ENCODE measurements at regions not wholly inside any gene's neighbourhood (a gene's known extent, or its start where the extent isn't known, plus 50 kb on each side); places are given as distances from the start of the nearest gene placed in this dataset.

DNA sequence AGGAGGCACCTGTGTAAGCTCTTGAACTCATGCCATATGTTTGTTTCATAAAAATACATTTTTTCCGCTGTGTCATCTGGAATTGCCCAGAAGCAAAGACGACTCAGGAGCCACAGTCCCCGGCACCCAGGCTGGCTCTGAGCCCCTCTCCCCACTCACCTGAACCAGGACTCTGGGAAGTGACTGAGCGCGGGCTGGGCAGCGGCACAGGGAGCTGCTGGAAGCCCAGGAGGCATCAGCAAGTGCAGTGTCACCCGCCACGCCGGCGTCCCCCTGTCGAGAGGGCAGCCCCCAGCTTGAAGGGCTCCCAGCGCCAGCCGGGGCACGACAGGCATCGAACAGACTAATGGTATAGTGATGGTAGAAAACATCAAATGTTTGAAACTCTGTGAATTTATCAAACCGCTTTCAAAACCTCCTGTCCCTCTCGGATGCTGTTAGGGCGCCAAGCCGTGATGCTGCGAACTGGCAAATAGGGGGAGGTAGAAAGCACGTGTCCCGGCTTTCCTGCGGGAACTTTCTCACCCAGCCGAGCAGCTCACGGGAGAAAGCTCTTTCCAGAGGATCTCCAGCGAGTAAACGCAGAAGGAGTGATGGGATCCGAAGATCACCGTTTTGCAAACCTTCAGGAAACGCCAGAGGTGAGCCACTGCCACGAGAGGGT lies 57.8 kb upstream of the COL18A1 start:
- H3K4me1 ChIP-seq (ENCODE audit: insufficient read depth, low read length), result no peaks in the 10 kb centered on the region
- Mint-ChIP-seq H3K27me3 (peaks cover 0 to 11% of the 10 kb centered on the region in 2 donors), H3K27ac (no peak overlapping the region), H3K4me1 (no peaks in the 10 kb centered on the region), H3K4me3 (no peak overlapping the region), H3K9me3 (no peaks in the 10 kb centered on the region), H3K36me3 (no peaks in the 10 kb centered on the region)
- POLR2A ChIA-PET (ENCODE audit: partially characterized antibody), result no interaction called here
- no peaks in the 10 kb centered on the region for H3K9me3 ChIP-seq (ENCODE audit: control insufficient read depth in 1 of 2, low read length in 2 of 2)
- intact Hi-C loops (cut with micrococcal nuclease), result no loop called here
- no peaks in the 10 kb centered on the region for H3K27me3 ChIP-seq (ENCODE audit: insufficient read depth, low read length)
- no peak overlapping the region for H3K4me3 ChIP-seq (ENCODE audit: low read length in 2 of 2)
- CTCF ChIA-PET (ENCODE audit: partially characterized antibody), result no interaction called here
- no peak overlapping the region for H3K27ac ChIP-seq (ENCODE audit: low read depth, low read length)
- DNase-seq, result no peak
- H3K36me3 ChIP-seq (ENCODE audit: insufficient read depth, low read length), result no peaks in the 10 kb centered on the region

DNA sequence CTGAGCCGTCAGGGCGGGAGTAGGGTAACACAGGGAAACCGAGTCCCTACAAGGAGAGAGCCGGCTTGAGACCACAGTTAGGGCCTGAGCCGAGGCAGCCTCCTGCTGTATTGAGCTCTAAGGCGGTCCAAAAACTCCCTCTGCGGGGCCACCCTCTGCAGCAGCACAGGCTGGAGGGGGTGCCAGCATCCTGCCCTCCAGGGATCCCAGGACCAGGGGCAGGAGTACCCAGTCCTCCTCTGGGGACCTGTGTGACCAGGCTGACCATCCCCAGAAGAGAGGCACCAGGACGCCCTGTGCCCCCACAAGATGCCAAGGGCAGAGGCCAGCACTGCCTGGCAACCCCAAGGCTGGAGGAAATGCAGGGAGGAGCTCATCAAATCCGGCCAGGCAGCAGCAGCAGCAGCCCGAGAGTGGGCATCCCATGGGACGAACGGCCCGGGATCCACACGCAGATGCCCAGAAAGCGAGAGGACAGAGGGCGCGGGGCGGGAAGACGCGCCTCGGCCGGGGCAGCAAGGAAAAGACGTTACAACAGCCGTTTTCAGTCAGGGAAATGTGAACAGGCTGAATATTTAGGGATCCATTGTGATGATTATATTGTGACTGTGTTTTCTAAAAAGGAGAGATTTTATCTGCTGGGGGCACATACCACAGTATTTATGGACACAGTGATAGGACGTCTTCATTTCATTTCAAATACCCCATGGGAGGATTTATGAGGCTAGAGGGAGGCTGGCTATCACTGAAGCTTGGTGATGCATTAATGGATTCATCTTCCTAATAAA lies 57.1 kb upstream of the COL18A1 start:
- Histone ChIP-seq H3K36me3 (ENCODE audit: insufficient read depth, low read length) (no peaks in the 10 kb centered on the region), H3K4me1 (ENCODE audit: insufficient read depth, low read length) (no peaks in the 10 kb centered on the region), H3K4me3 (ENCODE audit: low read length in 2 of 2) (no peak overlapping the region), H3K9me3 (ENCODE audit: control insufficient read depth in 1 of 2, low read length in 2 of 2) (no peaks in the 10 kb centered on the region), H3K27me3 (ENCODE audit: insufficient read depth, low read length) (no peaks in the 10 kb centered on the region), H3K27ac (ENCODE audit: low read depth, low read length) (no peak overlapping the region)
- H3K27me3 Mint-ChIP-seq, result peaks cover 0 to 11% of the 10 kb centered on the region in 2 donors
- ChIA-PET POLR2A (ENCODE audit: partially characterized antibody) (no interaction called here), CTCF (ENCODE audit: partially characterized antibody) (no interaction called here)
- H3K4me1 Mint-ChIP-seq, result no peaks in the 10 kb centered on the region
- no peak overlapping the region for H3K27ac Mint-ChIP-seq
- intact Hi-C loops (cut with micrococcal nuclease), result no loop called here
- no peaks in the 10 kb centered on the region for H3K36me3 Mint-ChIP-seq
- no peak overlapping the region for H3K4me3 Mint-ChIP-seq
- H3K9me3 Mint-ChIP-seq, result no peaks in the 10 kb centered on the region
- DNase-seq, result no peak

DNA sequence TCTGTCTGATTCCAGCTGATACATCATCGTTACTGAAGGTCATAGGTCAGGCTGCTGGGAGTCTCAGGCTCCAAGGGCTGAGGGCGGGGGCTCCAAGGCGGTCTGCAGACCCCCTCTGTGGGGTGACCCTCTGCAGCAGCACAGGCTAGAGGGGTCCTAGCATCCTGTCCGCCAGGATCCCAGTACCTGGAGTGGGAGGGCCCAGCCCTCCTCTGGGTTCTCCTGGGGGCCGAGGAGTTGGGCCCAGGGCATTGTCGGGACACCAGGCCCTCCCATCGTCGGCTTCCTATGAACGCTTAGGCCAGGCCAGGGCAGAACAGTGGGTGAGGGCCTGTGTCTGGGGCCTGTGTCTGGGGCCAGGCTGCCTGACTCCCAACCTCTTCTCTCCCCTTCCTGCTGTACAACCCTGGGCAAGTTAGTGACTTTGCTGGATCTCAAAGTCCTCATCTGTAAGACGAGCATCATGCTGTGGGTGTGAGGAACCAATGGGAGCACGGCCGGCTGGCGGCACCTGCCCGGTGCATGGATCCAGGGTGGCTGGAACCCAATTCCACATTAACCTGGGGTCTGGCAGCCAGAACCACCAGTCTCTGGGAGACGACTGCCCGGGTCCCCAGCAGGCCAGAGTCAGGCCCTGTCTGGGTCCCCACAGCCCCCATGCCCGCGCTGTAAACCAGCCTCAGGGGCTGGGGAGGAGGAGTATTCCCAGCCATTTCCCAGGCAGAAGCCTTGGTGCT lies 56.2 kb upstream of the COL18A1 start:
- H3K36me3 Mint-ChIP-seq, result no peaks in the 10 kb centered on the region

GRCh38 chr21:45350206-45350854 lies 54.6 kb upstream of the COL18A1 start:
- H3K27ac ChIP-seq (ENCODE audit: low read depth, low read length), result no peak overlapping the region
- H3K9me3 ChIP-seq (ENCODE audit: control insufficient read depth in 1 of 2, low read length in 2 of 2), result no peaks in the 10 kb centered on the region
- peaks cover 0 to 6% (median 0%) of the 10 kb centered on the region in 4 donors for H3K4me1 Mint-ChIP-seq
- H3K4me3 Mint-ChIP-seq, result peak overlapping the region in 1 of 8 donors; percentile 16
- no peaks in the 10 kb centered on the region for H3K4me1 ChIP-seq (ENCODE audit: insufficient read depth, low read length)
- no peaks in the 10 kb centered on the region for H3K9me3 Mint-ChIP-seq
- intact Hi-C loops (cut with micrococcal nuclease), result no loop called here
- no peaks in the 10 kb centered on the region for H3K36me3 ChIP-seq (ENCODE audit: insufficient read depth, low read length)
- H3K36me3 Mint-ChIP-seq, result no peaks in the 10 kb centered on the region
- no peaks in the 10 kb centered on the region for H3K27me3 ChIP-seq (ENCODE audit: insufficient read depth, low read length)
- ChIA-PET CTCF (ENCODE audit: partially characterized antibody) (no interaction called here), POLR2A (ENCODE audit: partially characterized antibody) (no interaction called here)
- H3K27ac Mint-ChIP-seq, result peak overlapping the region in 1 of 7 donors; percentile 78
- peaks cover 1 to 6% of the 10 kb centered on the region in 2 donors for H3K27me3 Mint-ChIP-seq
- H3K4me3 ChIP-seq (ENCODE audit: low read length in 2 of 2), result no peak overlapping the region
- no peak for DNase-seq

More for the DNA sequence above, 56.2 kb upstream of the COL18A1 start:
- Histone ChIP-seq H3K4me3 (ENCODE audit: low read length in 2 of 2) (no peak overlapping the region), H3K36me3 (ENCODE audit: insufficient read depth, low read length) (no peaks in the 10 kb centered on the region), H3K27ac (ENCODE audit: low read depth, low read length) (no peak overlapping the region), H3K9me3 (ENCODE audit: control insufficient read depth in 1 of 2, low read length in 2 of 2) (no peaks in the 10 kb centered on the region), H3K27me3 (ENCODE audit: insufficient read depth, low read length) (no peaks in the 10 kb centered on the region), H3K4me1 (ENCODE audit: insufficient read depth, low read length) (no peaks in the 10 kb centered on the region)
- POLR2A ChIA-PET (ENCODE audit: partially characterized antibody), result no interaction called here
- Mint-ChIP-seq H3K4me1 (no peaks in the 10 kb centered on the region), H3K27ac (no peak overlapping the region), H3K27me3 (peaks cover under 1 to 6% of the 10 kb centered on the region in 2 donors), H3K4me3 (no peak overlapping the region), H3K9me3 (no peaks in the 10 kb centered on the region)
- DNase-seq, result no peak
- CTCF ChIA-PET (ENCODE audit: partially characterized antibody), result no interaction called here
- intact Hi-C loops (cut with micrococcal nuclease), result no loop called here

- Histone ChIP-seq H3K27ac (ENCODE audit: low read depth, low read length) (no peak overlapping the region), H3K4me1 (ENCODE audit: insufficient read depth, low read length) (no peaks in the 10 kb centered on the region)
Measured at GRCh38 chr21:45351061-45351460, 53.9 kb upstream of the COL18A1 start.

DNA sequence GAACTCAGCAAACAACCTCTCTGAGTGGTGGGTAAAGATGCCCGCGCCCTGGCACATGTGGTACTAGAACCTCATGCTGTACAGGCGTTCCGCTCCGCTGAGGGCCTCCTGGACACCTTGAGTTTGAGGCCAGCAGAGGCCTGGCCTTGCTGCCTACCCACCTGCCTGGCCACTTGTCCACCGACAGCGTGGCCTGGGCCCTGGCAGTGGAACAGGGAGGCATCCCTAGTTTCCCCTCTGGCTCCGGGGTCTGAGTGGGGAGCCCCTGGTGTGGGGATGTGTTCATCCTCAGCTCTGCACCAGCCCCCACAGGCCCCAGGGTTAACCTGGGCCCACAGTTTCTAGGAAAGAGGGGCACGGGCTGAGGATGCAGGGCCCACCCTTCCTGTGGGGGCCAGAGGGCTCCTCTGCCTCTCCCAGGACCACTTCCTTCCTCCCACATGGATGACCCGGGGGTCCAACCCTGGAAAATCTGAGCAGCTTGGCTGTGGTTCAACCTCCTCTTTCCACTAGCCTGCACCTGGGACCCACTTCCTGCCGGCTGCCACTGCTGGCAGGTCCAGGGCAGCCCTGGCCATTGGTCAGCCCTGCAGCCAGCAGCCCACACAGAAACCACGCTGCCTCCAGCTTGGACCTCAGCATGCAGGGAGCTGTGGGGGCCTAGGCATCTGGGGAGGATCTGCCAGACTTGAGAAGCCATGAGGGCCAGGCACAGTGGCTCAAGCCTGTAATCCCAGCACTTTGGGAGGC lies 53.3 kb upstream of the COL18A1 start:
- Histone ChIP-seq H3K27ac (ENCODE audit: low read depth, low read length) (no peak overlapping the region), H3K4me1 (ENCODE audit: insufficient read depth, low read length) (no peaks in the 10 kb centered on the region), H3K27me3 (ENCODE audit: insufficient read depth, low read length) (no peaks in the 10 kb centered on the region), H3K36me3 (ENCODE audit: insufficient read depth, low read length) (no peaks in the 10 kb centered on the region), H3K9me3 (ENCODE audit: control insufficient read depth in 1 of 2, low read length in 2 of 2) (no peaks in the 10 kb centered on the region), H3K4me3 (ENCODE audit: low read length in 2 of 2) (no peak overlapping the region)
- Mint-ChIP-seq H3K27ac (no peak overlapping the region), H3K36me3 (no peaks in the 10 kb centered on the region), H3K9me3 (no peaks in the 10 kb centered on the region), H3K4me1 (peaks cover 6 to 16% (median 7%) of the 10 kb centered on the region in 4 donors), H3K27me3 (peaks cover 7 to 12% of the 10 kb centered on the region in 2 donors), H3K4me3 (no peak overlapping the region)
- no peak for DNase-seq
- CTCF ChIA-PET (ENCODE audit: partially characterized antibody), result no interaction called here
- intact Hi-C loops (cut with micrococcal nuclease), result no loop called here
- POLR2A ChIA-PET (ENCODE audit: partially characterized antibody), result no interaction called here

More at GRCh38 chr21:45351061-45351460, 53.9 kb upstream of the COL18A1 start:
- Histone ChIP-seq H3K4me3 (ENCODE audit: low read length in 2 of 2) (no peak overlapping the region), H3K9me3 (ENCODE audit: control insufficient read depth in 1 of 2, low read length in 2 of 2) (no peaks in the 10 kb centered on the region), H3K36me3 (ENCODE audit: insufficient read depth, low read length) (no peaks in the 10 kb centered on the region), H3K27me3 (ENCODE audit: insufficient read depth, low read length) (no peaks in the 10 kb centered on the region)
- H3K27me3 Mint-ChIP-seq, result peaks cover 7 to 12% of the 10 kb centered on the region in 2 donors
- ChIA-PET CTCF (ENCODE audit: partially characterized antibody) (no interaction called here), POLR2A (ENCODE audit: partially characterized antibody) (no interaction called here)
- no peak overlapping the region for H3K4me3 Mint-ChIP-seq
- no peak overlapping the region for H3K27ac Mint-ChIP-seq
- intact Hi-C loops (cut with micrococcal nuclease), result no loop called here
- H3K9me3 Mint-ChIP-seq, result no peaks in the 10 kb centered on the region
- H3K4me1 Mint-ChIP-seq, result peaks cover 6 to 13% (median 7%) of the 10 kb centered on the region in 4 donors
- no peaks in the 10 kb centered on the region for H3K36me3 Mint-ChIP-seq
- DNase-seq, result no peak
